HG02981 (cell line): ENCODE measurements at regions not wholly inside any gene's neighbourhood (a gene's known extent, or its start where the extent isn't known, plus 50 kb on each side); places are given as distances from the start of the nearest gene placed in this dataset.

Source experiments
- ATAC-seq: cut with Tn5 transposase; IDR thresholded peaks from one replicate; pipeline ENCODE4 v1.9.1; 2021; ENCODE audit warnings: mild to moderate bottlenecking, moderate library complexity; ENCODE audit not compliant: unreplicated experiment

DNA sequence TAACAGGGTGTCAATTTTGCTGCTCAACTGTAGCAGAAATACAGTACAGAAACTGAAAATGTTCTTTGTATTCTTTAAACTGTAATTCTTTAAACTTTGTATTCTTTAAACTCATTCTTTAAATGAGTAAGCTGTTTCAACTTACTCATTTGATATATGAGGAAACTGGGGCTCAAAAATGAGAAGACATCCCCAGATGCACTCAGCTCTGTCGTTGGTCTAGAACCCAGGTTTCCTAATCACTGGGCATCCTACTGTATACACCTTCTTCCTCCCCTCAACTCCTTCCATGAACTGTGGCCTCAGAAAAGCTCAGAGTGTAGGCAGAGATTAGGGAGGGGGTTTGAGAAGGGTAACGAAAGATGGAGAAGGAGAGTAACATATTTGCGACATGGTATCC is 136.5 kb upstream of the MAST4 start:
- ATAC-seq: no peak

- ATAC-seq: no peak
Measured at GRCh38 chr5:66467564-66467963, 128.6 kb upstream of the MAST4 start.

DNA sequence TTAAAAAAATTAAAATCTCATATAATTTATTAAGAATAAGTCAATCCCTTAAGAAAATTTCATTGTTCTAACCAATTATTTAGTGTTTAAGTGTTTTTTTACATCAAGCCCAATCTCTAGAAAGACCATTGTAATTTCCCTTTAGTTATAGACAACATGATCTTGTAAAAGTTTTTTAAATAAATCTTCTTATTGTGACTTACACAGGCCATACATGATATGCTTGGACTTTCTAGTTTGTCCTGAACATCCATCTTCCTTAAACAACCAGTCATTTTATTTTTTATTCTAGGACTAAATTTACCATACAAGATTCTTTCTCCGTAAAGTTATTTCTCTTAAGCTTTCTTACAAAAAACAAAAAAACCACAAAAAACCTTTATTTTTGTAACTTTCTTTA is 126.5 kb upstream of the MAST4 start:
- ATAC-seq: no peak

DNA sequence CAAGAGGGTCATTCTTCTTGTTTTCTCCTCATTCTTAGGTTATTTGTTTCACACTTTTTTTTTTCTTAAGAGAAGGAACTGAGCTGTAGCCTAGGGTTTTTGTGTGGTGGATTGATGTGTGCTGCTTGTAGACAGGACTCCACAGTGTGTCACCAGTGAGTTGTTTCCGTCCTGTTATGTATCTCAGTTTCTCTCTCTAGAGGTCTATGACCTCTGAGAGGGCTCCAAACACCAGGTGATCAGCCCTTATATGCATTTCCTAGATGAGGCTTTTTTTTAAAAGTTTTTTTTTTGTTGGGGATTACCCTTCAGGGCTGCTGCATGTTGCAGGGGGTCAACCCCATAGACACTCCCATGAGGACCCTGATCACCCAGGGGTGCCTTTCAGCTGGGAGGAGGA is 124.2 kb upstream of the MAST4 start:
- ATAC-seq: no peak

- no peak for ATAC-seq
Measured at GRCh38 chr5:66475731-66476130, 120.5 kb upstream of the MAST4 start.

- no peak for ATAC-seq
Measured at GRCh38 chr5:66477596-66477995, 118.6 kb upstream of the MAST4 start.

GRCh38 chr5:66494437-66494836 is 101.8 kb upstream of the MAST4 start:
- no peak for ATAC-seq

DNA sequence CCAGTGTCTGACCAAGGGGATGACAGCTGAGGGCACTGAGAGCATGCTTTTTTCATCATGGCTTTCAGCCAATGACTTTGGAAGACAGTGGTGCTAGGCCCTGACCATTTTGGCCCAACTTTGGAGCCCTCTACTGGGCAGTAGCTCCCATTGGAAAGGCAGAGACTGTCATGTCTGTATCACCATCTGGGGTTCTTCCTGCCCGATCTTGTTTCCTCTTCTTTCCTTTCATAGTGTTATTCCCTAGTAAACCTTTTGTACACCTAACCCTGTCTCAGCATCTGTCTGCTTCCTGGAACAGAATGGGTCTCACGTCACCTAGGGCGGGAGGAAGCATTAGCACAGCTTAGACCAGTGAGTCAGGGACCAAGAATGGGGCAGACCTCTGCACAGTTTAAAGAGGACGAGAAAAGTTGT is 97.4 kb upstream of the MAST4 start:
- ATAC-seq: no peak

DNA sequence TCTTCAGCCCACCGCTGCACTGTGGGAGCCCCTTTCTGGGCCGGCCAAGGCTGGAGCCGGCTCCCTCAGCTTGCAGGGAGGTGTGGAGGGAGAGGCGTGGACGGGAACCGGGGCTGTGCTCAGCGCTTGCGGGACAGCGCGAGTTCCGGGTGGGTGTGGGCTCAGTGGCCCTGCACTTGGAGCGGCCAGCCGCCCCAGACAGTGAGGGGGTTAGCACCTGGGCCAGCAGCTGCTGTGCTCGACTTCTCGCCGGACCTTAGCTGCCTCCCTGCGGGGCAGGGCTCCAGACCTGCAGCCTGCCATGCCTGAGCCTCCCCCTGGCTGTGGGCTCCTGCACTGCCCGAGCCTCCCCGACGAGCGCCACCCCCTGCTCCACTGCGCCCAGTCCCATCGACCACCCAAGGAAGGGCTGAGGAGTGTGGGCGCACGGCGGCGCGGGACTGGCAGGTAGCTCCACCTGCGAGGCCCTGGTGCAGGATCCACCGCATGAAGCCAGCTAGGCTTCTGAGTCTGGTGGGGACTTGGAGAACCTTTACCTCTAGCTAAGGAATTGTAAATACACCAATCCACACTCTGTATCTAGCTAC is 92.9 kb upstream of the MAST4 start:
- no peak for ATAC-seq

DNA sequence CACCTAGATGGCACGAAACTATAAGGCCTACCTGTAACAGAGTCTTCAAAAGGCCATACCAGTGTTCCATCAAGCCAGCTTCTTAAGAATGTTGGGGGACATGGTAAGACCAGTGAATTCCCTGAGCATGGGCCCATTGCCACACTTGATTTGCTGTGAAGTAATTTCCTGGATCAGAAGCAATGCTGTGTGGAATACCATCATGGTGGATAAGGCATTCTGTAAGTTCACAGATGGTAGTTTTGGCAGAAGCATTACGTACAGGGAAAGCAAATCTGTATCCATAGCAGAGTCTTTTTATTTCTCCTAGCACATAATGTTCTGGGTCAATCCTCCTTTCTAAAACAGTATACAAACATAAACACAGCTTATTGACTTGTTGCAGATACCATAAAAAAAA is 89.1 kb upstream of the MAST4 start:
- no peak for ATAC-seq

GRCh38 chr5:66511491-66511890 is 84.7 kb upstream of the MAST4 start:
- ATAC-seq: no peak

- no peak for ATAC-seq
Measured at GRCh38 chr5:66513130-66513529, 83.1 kb upstream of the MAST4 start.

- no peak for ATAC-seq
Measured at GRCh38 chr5:66515209-66515608, 81.0 kb upstream of the MAST4 start.

GRCh38 chr5:66516550-66516949 is 79.6 kb upstream of the MAST4 start:
- ATAC-seq: no peak

- no peak for ATAC-seq
Measured at GRCh38 chr5:66517351-66517750, 78.8 kb upstream of the MAST4 start.

DNA sequence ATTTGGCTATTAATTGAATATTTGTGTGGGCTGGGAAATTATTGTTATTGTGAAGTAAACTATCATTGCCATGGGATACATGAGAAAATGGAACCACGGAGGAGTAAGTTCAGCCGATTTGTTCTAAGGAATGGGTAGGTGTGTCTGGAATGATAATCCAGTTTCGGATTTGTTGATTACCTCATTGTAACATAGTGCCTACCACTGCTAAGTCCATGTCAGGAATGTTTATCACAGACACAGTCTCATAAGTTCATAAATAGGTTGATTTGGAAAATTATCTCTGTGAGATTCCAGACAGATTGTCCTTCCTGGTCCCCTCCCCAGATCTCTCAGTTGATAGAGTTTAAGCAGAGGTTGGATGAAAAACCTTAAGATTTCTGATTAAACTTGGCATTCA is 78.1 kb upstream of the MAST4 start:
- no peak for ATAC-seq

DNA sequence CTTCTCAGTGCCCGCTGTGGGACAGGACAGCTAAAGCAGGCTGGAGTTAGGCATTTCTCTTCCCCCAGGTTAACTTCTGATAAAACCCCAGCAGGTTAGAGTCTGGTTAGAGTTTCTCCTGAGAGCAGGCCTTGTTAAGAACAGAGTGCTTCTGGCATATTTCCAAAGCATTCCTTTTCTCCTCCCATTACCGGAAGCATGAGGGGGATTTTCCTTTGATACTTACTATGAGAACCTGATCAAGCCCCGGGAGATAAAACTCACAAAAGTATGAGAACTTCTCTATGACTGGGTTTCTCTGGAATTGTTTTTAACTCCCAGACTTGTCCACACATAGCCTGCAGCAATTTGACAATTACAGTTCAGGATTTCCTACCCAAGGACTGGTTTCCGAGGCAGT is 77.4 kb upstream of the MAST4 start:
- ATAC-seq: no peak

DNA sequence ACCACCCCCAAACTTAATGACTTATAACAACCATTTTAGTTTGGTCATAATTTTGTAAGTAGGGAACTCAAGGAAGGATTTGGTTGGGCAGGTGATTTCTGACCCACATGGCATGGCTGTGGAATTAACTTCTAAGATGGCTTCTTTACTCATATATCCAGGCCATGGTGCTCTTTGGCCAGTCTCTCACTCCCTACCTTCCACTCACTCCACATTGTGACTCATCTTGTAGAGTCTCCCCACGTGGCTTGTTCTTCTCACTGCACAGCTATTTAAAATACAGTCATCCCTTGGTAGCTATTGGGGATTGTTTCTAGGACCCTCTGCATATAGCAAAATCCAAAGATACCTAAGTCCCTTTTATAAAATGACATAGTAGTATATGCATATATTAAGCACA is 76.6 kb upstream of the MAST4 start:
- no peak for ATAC-seq

DNA sequence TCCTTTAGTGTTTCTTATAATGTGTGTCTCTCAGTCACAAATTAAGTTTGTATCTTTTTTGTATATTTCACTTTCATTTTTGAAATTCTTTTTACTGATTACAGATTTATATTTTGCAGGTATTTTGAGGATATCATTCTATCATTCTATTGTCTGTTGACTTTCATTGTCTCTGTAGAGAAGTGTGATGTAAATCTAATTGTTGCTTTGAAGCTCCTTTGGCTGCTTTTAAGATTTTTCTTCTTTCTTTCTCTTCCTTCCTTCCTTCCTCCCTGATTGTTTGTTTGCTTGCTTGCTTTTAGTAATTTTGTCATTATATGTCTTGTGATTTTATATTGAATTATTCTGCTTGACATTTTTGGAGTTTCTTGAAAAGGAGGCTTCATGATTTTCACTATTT is 75.3 kb upstream of the MAST4 start:
- ATAC-seq: no peak

DNA sequence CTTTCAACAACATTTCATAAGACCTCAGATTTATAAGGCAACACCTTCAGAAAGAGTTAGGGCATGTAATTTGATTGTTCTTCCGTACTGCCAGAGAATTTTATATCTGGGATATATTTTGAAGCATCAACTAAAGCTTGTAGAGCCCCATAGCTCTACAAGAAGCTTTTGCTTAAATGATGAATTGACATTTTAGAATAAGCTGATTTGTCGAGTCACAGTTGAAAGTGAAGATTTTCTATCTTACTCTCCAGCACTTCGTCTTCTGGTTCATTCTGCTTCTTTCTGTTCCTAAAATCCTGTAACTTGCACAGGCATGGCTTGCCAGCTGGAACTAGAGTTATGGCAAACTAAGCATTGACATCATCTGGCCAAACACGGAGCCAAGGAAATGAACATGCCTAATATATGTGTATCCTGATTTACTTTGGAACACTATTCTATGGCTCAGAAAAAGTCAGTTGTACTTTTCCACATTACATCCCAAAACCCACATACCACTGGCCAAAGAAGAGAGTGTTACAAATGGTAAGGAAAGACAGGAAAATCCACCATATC is 68.6 kb upstream of the MAST4 start:
- no peak for ATAC-seq

GRCh38 chr5:66529182-66529581 is 67.0 kb upstream of the MAST4 start:
- no peak for ATAC-seq

- ATAC-seq: no peak
Measured at GRCh38 chr5:66529704-66530103, 66.5 kb upstream of the MAST4 start.

DNA sequence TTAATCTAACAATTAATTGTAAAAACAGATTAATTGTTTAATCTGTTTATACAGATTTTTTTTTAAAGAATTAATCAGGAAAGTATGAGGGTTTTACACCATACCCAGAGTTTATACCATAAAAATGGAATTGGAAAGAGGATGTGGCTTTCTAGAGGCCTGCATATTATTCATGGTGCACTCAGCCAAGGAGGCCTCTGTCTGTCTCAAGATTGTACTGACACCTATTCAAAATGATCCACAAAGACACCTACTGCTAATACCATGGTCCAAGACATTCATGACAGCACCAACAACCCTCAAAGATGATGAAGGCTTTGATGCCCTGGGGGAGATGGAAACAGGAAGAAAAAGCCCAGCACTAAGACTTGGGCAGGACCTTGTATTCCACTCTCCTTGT is 58.1 kb upstream of the MAST4 start:
- ATAC-seq: no peak
